DND-41 (cell line): ENCODE measurements at regions not wholly inside any gene's neighbourhood (a gene's known extent, or its start where the extent isn't known, plus 50 kb on each side); places are given as distances from the start of the nearest gene placed in this dataset.

Source experiments
- ATAC-seq: fragments of 200-7000 bp; cut with Tn5 transposase; 3 replicates; pipeline ENCODE4 v1.9.1; 2021; ENCODE audit warnings: low read depth; ENCODE audit not compliant: insufficient read depth
- DNase-seq: peaks from one replicate; pipeline ENCODE4 v3.0.0-alpha.2; 2020
- H2AFZ ChIP-seq: 2 replicates; pipeline ENCODE4 v1.6.0; 2012; ENCODE audit warnings: low read depth, low read length
- H3K27ac ChIP-seq: 2 replicates; pipeline ENCODE4 v1.5.1; 2012; ENCODE audit warnings: low read length, inconsistent platforms
- H3K27me3 ChIP-seq: fragments of 200-600 bp; sonication (generic); 2 replicates; pipeline ENCODE4 v1.6.0; 2012; ENCODE audit warnings: low read length, mild to moderate bottlenecking, inconsistent platforms; ENCODE audit not compliant: insufficient read depth, poor library complexity
- H3K36me3 ChIP-seq: 2 replicates; pipeline ENCODE4 v1.5.1; 2012; ENCODE audit warnings: low read length, inconsistent platforms; ENCODE audit not compliant: insufficient read depth
- H3K4me1 ChIP-seq: 2 replicates; pipeline ENCODE4 v1.5.1; 2012; ENCODE audit warnings: mild to moderate bottlenecking, low read length; ENCODE audit not compliant: insufficient read depth
- H3K4me2 ChIP-seq: 2 replicates; pipeline ENCODE4 v1.6.0; 2012; ENCODE audit warnings: mild to moderate bottlenecking, moderate library complexity, low read length, inconsistent platforms; ENCODE audit not compliant: insufficient read depth
- H3K4me3 ChIP-seq, 2 experiments: fragments of 200-600 bp in 1 of 2; shearing (Covaris generic) in 1 of 2; 2 replicates each; pipeline ENCODE4 v1.5.1; 2012 to 2016; ENCODE audit warnings: inconsistent platforms in 2 of 2, low read length in 2 of 2, mild to moderate bottlenecking in 2 of 2, low read depth in 1 of 2, moderate library complexity in 1 of 2
- H3K79me2 ChIP-seq: 2 replicates; pipeline ENCODE4 v1.6.0; 2012; ENCODE audit warnings: low read length, inconsistent platforms; ENCODE audit not compliant: insufficient read depth
- H3K9ac ChIP-seq: 2 replicates; pipeline ENCODE4 v1.6.0; 2012; ENCODE audit warnings: low read depth, mild to moderate bottlenecking, inconsistent platforms, low read length, moderate library complexity
- H3K9me3 ChIP-seq: 2 replicates; pipeline ENCODE4 v1.5.1; 2012; ENCODE audit warnings: low read length, moderate library complexity, mild to moderate bottlenecking, inconsistent platforms; ENCODE audit not compliant: insufficient read depth, severe bottlenecking
- H4K20me1 ChIP-seq: 2 replicates; pipeline ENCODE4 v1.6.0; 2012; ENCODE audit warnings: low read length; ENCODE audit not compliant: insufficient read depth
- EZH2 ChIP-seq: IDR thresholded peaks from 3 replicates; pipeline ENCODE4 v1.6.1; 2012; ENCODE audit warnings: borderline replicate concordance, low read depth, mild to moderate bottlenecking, moderate library complexity, low read length, inconsistent platforms; ENCODE audit not compliant: severe bottlenecking
- TF ChIP-seq, protein P1 (sequence below): IDR thresholded peaks from 2 replicates; pipeline ENCODE4 v1.5.1; 2012; ENCODE audit warnings: borderline replicate concordance, low read length, moderate library complexity, mild to moderate bottlenecking; ENCODE audit not compliant: poor library complexity, severe bottlenecking; ENCODE audit errors: extremely low read depth

DNA sequence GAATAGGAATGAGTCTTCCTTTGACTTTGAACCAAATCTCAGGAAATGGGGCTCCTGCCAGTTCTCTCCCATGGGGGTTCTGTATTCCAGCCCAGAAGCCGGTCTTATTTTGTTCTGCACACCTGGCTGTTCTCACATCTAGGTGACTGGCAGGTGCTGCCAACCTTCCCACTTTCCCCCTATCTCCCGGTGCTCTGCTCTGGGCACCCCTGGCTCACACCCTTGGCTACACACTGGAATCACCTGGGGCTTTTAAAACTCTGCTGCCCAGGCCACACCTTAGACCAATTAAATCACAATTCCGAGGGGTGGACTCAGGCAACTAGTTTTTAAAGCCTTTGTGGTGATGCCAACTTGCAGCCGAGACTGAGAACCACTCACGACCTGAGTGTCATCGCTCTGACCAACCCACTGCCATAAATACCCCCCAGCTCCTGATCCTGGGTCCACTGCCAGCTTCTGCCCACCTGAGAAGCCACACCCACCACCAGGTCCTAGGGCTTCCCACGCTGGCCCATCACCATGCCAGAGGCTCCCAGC is 69.2 kb downstream of the KCNF1 start:
- H3K27me3 ChIP-seq: peaks cover 9% of the 10 kb centered on the region
- TF ChIP-seq, protein P1, sequence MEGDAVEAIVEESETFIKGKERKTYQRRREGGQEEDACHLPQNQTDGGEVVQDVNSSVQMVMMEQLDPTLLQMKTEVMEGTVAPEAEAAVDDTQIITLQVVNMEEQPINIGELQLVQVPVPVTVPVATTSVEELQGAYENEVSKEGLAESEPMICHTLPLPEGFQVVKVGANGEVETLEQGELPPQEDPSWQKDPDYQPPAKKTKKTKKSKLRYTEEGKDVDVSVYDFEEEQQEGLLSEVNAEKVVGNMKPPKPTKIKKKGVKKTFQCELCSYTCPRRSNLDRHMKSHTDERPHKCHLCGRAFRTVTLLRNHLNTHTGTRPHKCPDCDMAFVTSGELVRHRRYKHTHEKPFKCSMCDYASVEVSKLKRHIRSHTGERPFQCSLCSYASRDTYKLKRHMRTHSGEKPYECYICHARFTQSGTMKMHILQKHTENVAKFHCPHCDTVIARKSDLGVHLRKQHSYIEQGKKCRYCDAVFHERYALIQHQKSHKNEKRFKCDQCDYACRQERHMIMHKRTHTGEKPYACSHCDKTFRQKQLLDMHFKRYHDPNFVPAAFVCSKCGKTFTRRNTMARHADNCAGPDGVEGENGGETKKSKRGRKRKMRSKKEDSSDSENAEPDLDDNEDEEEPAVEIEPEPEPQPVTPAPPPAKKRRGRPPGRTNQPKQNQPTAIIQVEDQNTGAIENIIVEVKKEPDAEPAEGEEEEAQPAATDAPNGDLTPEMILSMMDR: no peak
- H3K27ac ChIP-seq: no peak overlapping the region
- ATAC-seq: no peak
- H3K36me3 ChIP-seq: no peaks in the 10 kb centered on the region
- no peak overlapping the region for H3K4me2 ChIP-seq
- no peaks in the 10 kb centered on the region for H3K79me2 ChIP-seq
- H3K9me3 ChIP-seq: no peaks in the 10 kb centered on the region
- no peaks in the 10 kb centered on the region; the same call in 1 of the 2 replicates for H3K4me1 ChIP-seq
- no peak overlapping the region for H3K9ac ChIP-seq
- H3K4me3 ChIP-seq: no peak overlapping the region
- H4K20me1 ChIP-seq: no peaks in the 10 kb centered on the region
- DNase-seq: no peak
- H2AFZ ChIP-seq: no peak overlapping the region

DNA sequence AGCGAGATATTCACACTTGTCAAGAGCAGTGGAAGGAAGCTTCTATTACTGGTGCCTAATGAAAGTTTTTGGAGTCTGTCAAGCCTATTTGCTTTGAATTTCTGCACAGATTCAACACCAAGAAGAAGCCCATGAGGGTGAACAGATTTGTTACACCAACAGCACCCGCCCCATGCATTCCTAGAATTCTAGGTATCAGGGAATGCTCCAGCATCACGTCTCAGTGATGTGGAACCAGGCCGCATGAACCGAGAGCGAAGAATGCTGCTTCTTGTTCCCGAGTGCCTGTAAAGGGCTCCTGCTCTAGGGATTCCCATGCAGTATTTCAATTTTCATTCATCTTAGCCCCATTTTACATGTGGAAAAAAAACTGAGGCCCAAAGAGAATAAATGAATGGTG is 69.7 kb downstream of the KCNF1 start:
- no peak for ATAC-seq
- DNase-seq: no peak
- H3K27me3 ChIP-seq: peaks cover 9% of the 10 kb centered on the region
- no peak overlapping the region for H3K27ac ChIP-seq
- H4K20me1 ChIP-seq: no peaks in the 10 kb centered on the region
- TF ChIP-seq EZH2: no peak
- TF ChIP-seq, protein P1: no peak
- no peaks in the 10 kb centered on the region; the same call in 1 of the 2 replicates for H3K4me1 ChIP-seq
- no peaks in the 10 kb centered on the region for H3K9me3 ChIP-seq
- no peak overlapping the region for H3K9ac ChIP-seq
- no peaks in the 10 kb centered on the region for H3K36me3 ChIP-seq
- no peak overlapping the region for H3K4me2 ChIP-seq
- no peak overlapping the region for H2AFZ ChIP-seq
- H3K79me2 ChIP-seq: no peaks in the 10 kb centered on the region
- H3K4me3 ChIP-seq: no peak overlapping the region

DNA sequence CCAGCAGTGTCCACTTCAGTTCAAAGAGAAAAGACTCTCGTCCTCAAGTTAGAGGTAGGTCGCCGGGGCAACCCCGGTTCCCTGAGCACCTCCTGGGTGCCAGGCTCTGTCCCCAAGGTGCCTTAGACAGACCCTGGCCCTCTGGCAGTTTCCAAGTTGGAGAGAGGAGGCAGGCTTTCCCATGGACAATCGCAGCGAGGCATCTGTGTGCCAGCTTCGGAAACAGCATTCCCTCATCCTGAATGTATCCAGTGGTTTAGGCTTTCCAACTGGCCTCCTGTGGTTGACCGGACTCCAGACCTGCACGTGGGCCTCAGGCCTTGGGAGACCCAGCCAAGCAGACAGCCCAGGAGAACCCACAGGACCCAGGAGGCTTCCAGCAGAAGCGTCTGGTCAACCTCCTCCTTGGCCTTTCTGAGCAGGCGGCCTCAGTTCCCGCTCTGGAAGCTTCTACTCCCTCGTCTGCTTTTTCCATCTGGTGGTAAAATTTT is 70.3 kb downstream of the KCNF1 start:
- H3K79me2 ChIP-seq: no peaks in the 10 kb centered on the region
- no peak overlapping the region for H3K9ac ChIP-seq
- ATAC-seq: no peak
- no peaks in the 10 kb centered on the region for H3K9me3 ChIP-seq
- peaks cover 4% of the 10 kb centered on the region for H3K27me3 ChIP-seq
- no peaks in the 10 kb centered on the region for H4K20me1 ChIP-seq
- H3K4me2 ChIP-seq: no peak overlapping the region
- no peaks in the 10 kb centered on the region for H3K36me3 ChIP-seq
- TF ChIP-seq EZH2: no peak
- TF ChIP-seq, protein P1: no peak
- DNase-seq: no peak
- no peak overlapping the region for H2AFZ ChIP-seq
- H3K4me3 ChIP-seq: no peak overlapping the region
- no peak overlapping the region for H3K27ac ChIP-seq
- no peaks in the 10 kb centered on the region; the same call in 1 of the 2 replicates for H3K4me1 ChIP-seq
